ENCODE measurements at regions not wholly inside any gene's neighbourhood (a gene's known extent, or its start where the extent isn't known, plus 50 kb on each side); places are given as distances from the start of the nearest gene placed in this dataset.

DNA sequence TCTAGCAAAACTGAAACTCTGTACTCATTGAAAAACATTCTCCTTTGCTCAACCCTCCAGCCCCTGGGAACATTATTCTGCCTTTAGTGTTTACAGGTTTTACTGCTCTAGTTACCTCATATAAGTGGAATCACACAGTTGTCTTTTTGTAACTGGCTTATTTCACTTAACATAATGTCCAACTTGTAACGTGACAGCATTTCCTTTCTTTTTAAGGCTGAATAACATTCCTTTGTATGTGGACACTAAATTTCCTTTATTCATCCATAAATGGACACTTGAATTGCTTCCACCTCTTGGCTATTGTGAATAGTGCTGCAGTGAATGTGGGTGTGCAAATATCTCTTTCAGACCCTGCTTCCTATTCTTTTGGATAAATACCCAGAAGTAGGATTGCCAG, 144.9 kb downstream of the ACTR3 start:
- no peaks in the 10 kb centered on the region for H3K4me1 ChIP-seq (ENCODE audit: control insufficient read depth in 4 of 4, insufficient read depth in 4 of 4, low read length in 3 of 4)
- H3K27ac ChIP-seq (ENCODE audit: low read depth in 1 of 2, low read length in 2 of 2), result no peak overlapping the region
- H3K9ac ChIP-seq (ENCODE audit: low read depth in 1 of 2, low read length in 2 of 2), result no peak overlapping the region
- H3K9me3 ChIP-seq (ENCODE audit: control insufficient read depth in 4 of 4, low read length in 3 of 4), result no peaks in the 10 kb centered on the region
- H3K4me3 ChIP-seq (ENCODE audit: low read depth in 1 of 3, low read length in 3 of 3), result no peak overlapping the region
- 66% methylated on average over 1 of the region's 1 CpG for WGBS
- DNase-seq (ENCODE audit: low spot score), result no peak
- H3K36me3 ChIP-seq (ENCODE audit: control insufficient read depth in 4 of 4, insufficient read depth in 3 of 4, low read depth in 1 of 4, low read length in 3 of 4), result no peaks in the 10 kb centered on the region
- H3K27me3 ChIP-seq (ENCODE audit: control insufficient read depth in 4 of 4, insufficient read depth in 4 of 4, low read length in 3 of 4), result no peaks in the 10 kb centered on the region
- no peak for TF ChIP-seq NR2F2 (IDR thresholded peaks at IDR 0.05)

DNA sequence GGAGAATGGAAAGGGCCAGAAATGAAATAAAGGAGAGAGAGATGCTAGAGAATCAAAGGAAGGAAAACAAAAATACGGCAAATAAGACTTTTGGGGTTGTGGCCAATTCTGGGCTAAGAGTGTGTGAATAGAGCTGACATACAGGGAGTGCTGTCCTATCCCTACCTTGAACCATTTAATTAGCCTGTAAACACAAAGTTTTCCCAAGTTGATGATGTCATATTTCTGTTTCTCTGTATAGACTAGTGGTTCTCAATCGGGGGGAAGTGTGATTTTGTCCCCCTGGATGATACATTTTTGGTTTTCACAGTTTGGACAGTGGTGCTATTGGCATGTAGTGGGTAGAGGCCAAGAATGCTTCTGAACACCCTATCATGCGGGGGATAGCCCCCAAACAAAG, 148.8 kb downstream of the ACTR3 start:
- Histone ChIP-seq H3K4me3 (ENCODE audit: low read depth in 1 of 3, low read length in 3 of 3) (no peak overlapping the region), H3K27ac (ENCODE audit: low read depth in 1 of 2, low read length in 2 of 2) (no peak overlapping the region), H3K36me3 (ENCODE audit: control insufficient read depth in 4 of 4, insufficient read depth in 3 of 4, low read depth in 1 of 4, low read length in 3 of 4) (no peaks in the 10 kb centered on the region), H3K27me3 (ENCODE audit: control insufficient read depth in 4 of 4, insufficient read depth in 4 of 4, low read length in 3 of 4) (no peaks in the 10 kb centered on the region), H3K9ac (ENCODE audit: low read depth in 1 of 2, low read length in 2 of 2) (no peak overlapping the region), H3K4me1 (ENCODE audit: control insufficient read depth in 4 of 4, insufficient read depth in 4 of 4, low read length in 3 of 4) (no peaks in the 10 kb centered on the region), H3K9me3 (ENCODE audit: control insufficient read depth in 4 of 4, low read length in 3 of 4) (no peaks in the 10 kb centered on the region)
- 90% methylated on average over 3 of the region's 3 CpGs for WGBS
- no peak for TF ChIP-seq HNF4A (conservative IDR thresholded peaks at IDR 0.05)
- TF ChIP-seq NR2F2 (IDR thresholded peaks at IDR 0.05), result no peak
- TF ChIP-seq, protein P1, sequence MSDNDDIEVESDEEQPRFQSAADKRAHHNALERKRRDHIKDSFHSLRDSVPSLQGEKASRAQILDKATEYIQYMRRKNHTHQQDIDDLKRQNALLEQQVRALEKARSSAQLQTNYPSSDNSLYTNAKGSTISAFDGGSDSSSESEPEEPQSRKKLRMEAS (IDR thresholded peaks at IDR 0.05), result no peak
- no peak for TF ChIP-seq JUND (IDR thresholded peaks at IDR 0.05)
- TF ChIP-seq EGR1 (IDR thresholded peaks at IDR 0.05; ENCODE audit: low read depth in 2 of 2), result no peak
- DNase-seq (ENCODE audit: low spot score), result no peak

DNA sequence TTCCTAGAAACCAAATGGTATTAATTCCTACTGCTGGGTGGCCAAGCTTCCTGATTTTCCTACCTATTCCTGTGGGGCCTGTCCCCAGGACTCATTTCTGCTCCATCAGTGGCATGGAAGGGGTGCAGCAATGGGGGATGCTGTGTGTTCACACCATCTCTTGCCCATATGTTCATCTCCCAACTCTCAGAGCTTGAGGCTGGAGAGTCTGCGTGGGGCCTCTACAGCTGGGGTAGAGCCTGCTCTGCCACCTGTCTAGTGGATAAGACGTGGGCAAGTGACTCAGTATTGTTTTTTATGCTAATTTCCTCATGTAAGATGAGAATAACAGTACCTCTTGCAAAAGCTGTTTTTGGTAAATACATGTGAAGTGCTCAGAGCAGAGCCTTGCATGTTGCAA, 149.8 kb downstream of the ACTR3 start:
- no peaks in the 10 kb centered on the region for H3K4me1 ChIP-seq (ENCODE audit: control insufficient read depth in 4 of 4, insufficient read depth in 4 of 4, low read length in 3 of 4)
- DNase-seq (ENCODE audit: low spot score), result no peak
- no peaks in the 10 kb centered on the region for H3K36me3 ChIP-seq (ENCODE audit: control insufficient read depth in 4 of 4, insufficient read depth in 3 of 4, low read depth in 1 of 4, low read length in 3 of 4)
- 76% methylated on average over 2 of the region's 2 CpGs for WGBS
- no peak overlapping the region for H3K9ac ChIP-seq (ENCODE audit: low read depth in 1 of 2, low read length in 2 of 2)
- TF ChIP-seq FOXA1 (IDR thresholded peaks at IDR 0.05) (no peak), HNF4G (IDR thresholded peaks at IDR 0.05) (no peak), JUND (IDR thresholded peaks at IDR 0.05) (no peak), YY1 (IDR thresholded peaks at IDR 0.05) (no peak), RAD21 (IDR thresholded peaks at IDR 0.05) (no peak), SP1 (IDR thresholded peaks at IDR 0.05) (no peak), EGR1 (IDR thresholded peaks at IDR 0.05; ENCODE audit: low read depth in 2 of 2) (no peak), RXRA (IDR thresholded peaks at IDR 0.05) (no peak), FOXA2 (IDR thresholded peaks at IDR 0.05) (no peak), TAF1 (conservative IDR thresholded peaks at IDR 0.05) (no peak), HNF4A (conservative IDR thresholded peaks at IDR 0.05) (no peak)
- TF ChIP-seq, protein P2, sequence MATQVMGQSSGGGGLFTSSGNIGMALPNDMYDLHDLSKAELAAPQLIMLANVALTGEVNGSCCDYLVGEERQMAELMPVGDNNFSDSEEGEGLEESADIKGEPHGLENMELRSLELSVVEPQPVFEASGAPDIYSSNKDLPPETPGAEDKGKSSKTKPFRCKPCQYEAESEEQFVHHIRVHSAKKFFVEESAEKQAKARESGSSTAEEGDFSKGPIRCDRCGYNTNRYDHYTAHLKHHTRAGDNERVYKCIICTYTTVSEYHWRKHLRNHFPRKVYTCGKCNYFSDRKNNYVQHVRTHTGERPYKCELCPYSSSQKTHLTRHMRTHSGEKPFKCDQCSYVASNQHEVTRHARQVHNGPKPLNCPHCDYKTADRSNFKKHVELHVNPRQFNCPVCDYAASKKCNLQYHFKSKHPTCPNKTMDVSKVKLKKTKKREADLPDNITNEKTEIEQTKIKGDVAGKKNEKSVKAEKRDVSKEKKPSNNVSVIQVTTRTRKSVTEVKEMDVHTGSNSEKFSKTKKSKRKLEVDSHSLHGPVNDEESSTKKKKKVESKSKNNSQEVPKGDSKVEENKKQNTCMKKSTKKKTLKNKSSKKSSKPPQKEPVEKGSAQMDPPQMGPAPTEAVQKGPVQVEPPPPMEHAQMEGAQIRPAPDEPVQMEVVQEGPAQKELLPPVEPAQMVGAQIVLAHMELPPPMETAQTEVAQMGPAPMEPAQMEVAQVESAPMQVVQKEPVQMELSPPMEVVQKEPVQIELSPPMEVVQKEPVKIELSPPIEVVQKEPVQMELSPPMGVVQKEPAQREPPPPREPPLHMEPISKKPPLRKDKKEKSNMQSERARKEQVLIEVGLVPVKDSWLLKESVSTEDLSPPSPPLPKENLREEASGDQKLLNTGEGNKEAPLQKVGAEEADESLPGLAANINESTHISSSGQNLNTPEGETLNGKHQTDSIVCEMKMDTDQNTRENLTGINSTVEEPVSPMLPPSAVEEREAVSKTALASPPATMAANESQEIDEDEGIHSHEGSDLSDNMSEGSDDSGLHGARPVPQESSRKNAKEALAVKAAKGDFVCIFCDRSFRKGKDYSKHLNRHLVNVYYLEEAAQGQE (IDR thresholded peaks at IDR 0.05), result no peak
- TF ChIP-seq, protein P3, sequence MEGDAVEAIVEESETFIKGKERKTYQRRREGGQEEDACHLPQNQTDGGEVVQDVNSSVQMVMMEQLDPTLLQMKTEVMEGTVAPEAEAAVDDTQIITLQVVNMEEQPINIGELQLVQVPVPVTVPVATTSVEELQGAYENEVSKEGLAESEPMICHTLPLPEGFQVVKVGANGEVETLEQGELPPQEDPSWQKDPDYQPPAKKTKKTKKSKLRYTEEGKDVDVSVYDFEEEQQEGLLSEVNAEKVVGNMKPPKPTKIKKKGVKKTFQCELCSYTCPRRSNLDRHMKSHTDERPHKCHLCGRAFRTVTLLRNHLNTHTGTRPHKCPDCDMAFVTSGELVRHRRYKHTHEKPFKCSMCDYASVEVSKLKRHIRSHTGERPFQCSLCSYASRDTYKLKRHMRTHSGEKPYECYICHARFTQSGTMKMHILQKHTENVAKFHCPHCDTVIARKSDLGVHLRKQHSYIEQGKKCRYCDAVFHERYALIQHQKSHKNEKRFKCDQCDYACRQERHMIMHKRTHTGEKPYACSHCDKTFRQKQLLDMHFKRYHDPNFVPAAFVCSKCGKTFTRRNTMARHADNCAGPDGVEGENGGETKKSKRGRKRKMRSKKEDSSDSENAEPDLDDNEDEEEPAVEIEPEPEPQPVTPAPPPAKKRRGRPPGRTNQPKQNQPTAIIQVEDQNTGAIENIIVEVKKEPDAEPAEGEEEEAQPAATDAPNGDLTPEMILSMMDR (IDR thresholded peaks at IDR 0.05; ENCODE audit: low read depth, low read length, missing input control), result no peak
- TF ChIP-seq, protein P4, sequence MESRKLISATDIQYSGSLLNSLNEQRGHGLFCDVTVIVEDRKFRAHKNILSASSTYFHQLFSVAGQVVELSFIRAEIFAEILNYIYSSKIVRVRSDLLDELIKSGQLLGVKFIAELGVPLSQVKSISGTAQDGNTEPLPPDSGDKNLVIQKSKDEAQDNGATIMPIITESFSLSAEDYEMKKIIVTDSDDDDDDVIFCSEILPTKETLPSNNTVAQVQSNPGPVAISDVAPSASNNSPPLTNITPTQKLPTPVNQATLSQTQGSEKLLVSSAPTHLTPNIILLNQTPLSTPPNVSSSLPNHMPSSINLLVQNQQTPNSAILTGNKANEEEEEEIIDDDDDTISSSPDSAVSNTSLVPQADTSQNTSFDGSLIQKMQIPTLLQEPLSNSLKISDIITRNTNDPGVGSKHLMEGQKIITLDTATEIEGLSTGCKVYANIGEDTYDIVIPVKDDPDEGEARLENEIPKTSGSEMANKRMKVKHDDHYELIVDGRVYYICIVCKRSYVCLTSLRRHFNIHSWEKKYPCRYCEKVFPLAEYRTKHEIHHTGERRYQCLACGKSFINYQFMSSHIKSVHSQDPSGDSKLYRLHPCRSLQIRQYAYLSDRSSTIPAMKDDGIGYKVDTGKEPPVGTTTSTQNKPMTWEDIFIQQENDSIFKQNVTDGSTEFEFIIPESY (IDR thresholded peaks at IDR 0.05), result no peak
- TF ChIP-seq, protein P5, sequence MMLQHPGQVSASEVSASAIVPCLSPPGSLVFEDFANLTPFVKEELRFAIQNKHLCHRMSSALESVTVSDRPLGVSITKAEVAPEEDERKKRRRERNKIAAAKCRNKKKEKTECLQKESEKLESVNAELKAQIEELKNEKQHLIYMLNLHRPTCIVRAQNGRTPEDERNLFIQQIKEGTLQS (IDR thresholded peaks at IDR 0.05), result no peak
- TF ChIP-seq, protein P1 (IDR thresholded peaks at IDR 0.05), result no peak
- H3K9me3 ChIP-seq (ENCODE audit: control insufficient read depth in 4 of 4, low read length in 3 of 4), result no peaks in the 10 kb centered on the region
- no peak overlapping the region for H3K27ac ChIP-seq (ENCODE audit: low read depth in 1 of 2, low read length in 2 of 2)
- H3K27me3 ChIP-seq (ENCODE audit: control insufficient read depth in 4 of 4, insufficient read depth in 4 of 4, low read length in 3 of 4), result no peaks in the 10 kb centered on the region
- no peak overlapping the region for H3K4me3 ChIP-seq (ENCODE audit: low read depth in 1 of 3, low read length in 3 of 3)

Measured in liver (tissue), 8 donors.